Body of pancreas (tissue), 4 donors: ENCODE measurements at regions not wholly inside any gene's neighbourhood (a gene's known extent, or its start where the extent isn't known, plus 50 kb on each side); places are given as distances from the start of the nearest gene placed in this dataset.

Source experiments
- ATAC-seq: fragments of 150-250 bp; one replicate; pipeline ENCODE4 v1.9.1; 2016
- DNase-seq, 4 donors: peaks; one replicate each; pipeline ENCODE4 v3.0.0-alpha.2; 2019
- H3K27ac ChIP-seq, 4 donors: fragments of 200-600 bp; sonication (generic); 1 replicate in 3 of 4; 2 replicates in 1 of 4; pipeline versions ENCODE4 v1.5.1 to v1.6.1; 2016 to 2019; ENCODE audit warnings: mild to moderate bottlenecking in 1 of 4, mixed read lengths in 1 of 4, moderate library complexity in 1 of 4
- H3K27me3 ChIP-seq, 2 donors: fragments of 200-600 bp; sonication (generic); one replicate each; pipeline ENCODE4 v1.6.0; 2016; ENCODE audit warnings: mild to moderate bottlenecking in 1 of 2
- H3K36me3 ChIP-seq, 2 donors: fragments of 200-600 bp; sonication (generic); replicated peaks in 1 of 2; 2 replicates each; pipeline ENCODE4 v1.5.1; 2016; ENCODE audit warnings: low read depth in 2 of 2; ENCODE audit not compliant: insufficient read depth in 1 of 2
- H3K4me1 ChIP-seq: fragments of 200-600 bp; sonication (generic); one replicate; pipeline ENCODE4 v1.6.0; 2016
- H3K4me3 ChIP-seq, 2 donors: fragments of 200-600 bp; sonication (generic); 1 replicate in 1 of 2; 2 replicates in 1 of 2; pipeline ENCODE4 v1.5.1; 2016 to 2019
- H3K9me3 ChIP-seq, 3 donors: fragments of 200-600 bp; sonication (generic); 1 replicate in 2 of 3; 2 replicates in 1 of 3; pipeline ENCODE4 v1.5.1; 2016
- POLR2A ChIP-seq, 3 donors: fragments of 450-650 bp; IDR thresholded peaks; one replicate each; pipeline ENCODE4 v1.6.1; 2016; ENCODE audit warnings: antibody characterized with exemption in 3 of 3, mild to moderate bottlenecking in 2 of 3
- WGBS, 2 donors: methylation state at CpG; one replicate each; pipeline ENCODE4 v1.1.5; 2017; 5-methylcytosine and 5-hydroxymethylcytosine counted together
- intact Hi-C: fragments of 100-400 bp; cut with DNase I; formaldehyde crosslinking; loops from one replicate; pipeline ENCODE4 v1.15.1; 2023
- TF ChIP-seq, protein P1 (sequence below), 7 experiments: fragments of 450-650 bp in 4 of 7; fragments of 200-600 bp in 3 of 7; sonication (generic) in 3 of 7; IDR thresholded peaks; one replicate each; pipeline ENCODE4 v1.5.1; 2016 to 2019; ENCODE audit warnings: antibody characterized with exemption in 7 of 7

DNA sequence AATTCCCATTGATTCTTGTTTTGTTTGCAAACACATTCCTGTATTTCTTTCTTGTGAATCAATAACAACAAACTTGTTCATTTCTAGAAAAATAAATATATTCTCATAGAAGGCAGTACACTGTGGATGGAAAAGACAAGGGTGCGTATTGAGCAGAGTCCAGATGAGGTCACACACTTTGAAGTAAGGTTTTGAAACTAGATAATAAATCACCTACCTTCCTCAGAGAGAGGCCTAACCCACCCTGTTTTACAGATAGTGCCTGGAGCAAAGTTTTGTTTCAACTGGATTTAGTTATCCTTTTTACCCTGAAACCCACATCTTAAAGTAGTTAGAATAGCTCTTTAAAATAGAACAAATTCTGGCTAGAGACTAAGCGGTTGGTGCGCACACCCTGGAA, 137.1 kb upstream of the PIEZO2 start:
- Histone ChIP-seq H3K4me3 (no peak overlapping the region), H3K27ac (no peak overlapping the region), H3K9me3 (no peaks in the 10 kb centered on the region), H3K36me3 (no peaks in the 10 kb centered on the region), H3K4me1 (no peaks in the 10 kb centered on the region), H3K27me3 (no peaks in the 10 kb centered on the region)
- 95% methylated on average over 3 of the region's 3 CpGs for WGBS, 2 donors
- ATAC-seq (no peak), DNase-seq (no peak)
- intact Hi-C loops, result no loop called here
- TF ChIP-seq, protein P1, sequence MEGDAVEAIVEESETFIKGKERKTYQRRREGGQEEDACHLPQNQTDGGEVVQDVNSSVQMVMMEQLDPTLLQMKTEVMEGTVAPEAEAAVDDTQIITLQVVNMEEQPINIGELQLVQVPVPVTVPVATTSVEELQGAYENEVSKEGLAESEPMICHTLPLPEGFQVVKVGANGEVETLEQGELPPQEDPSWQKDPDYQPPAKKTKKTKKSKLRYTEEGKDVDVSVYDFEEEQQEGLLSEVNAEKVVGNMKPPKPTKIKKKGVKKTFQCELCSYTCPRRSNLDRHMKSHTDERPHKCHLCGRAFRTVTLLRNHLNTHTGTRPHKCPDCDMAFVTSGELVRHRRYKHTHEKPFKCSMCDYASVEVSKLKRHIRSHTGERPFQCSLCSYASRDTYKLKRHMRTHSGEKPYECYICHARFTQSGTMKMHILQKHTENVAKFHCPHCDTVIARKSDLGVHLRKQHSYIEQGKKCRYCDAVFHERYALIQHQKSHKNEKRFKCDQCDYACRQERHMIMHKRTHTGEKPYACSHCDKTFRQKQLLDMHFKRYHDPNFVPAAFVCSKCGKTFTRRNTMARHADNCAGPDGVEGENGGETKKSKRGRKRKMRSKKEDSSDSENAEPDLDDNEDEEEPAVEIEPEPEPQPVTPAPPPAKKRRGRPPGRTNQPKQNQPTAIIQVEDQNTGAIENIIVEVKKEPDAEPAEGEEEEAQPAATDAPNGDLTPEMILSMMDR (IDR thresholded peaks at IDR 0.05), result no peak
- no peak for TF ChIP-seq POLR2A (IDR thresholded peaks at IDR 0.05)

DNA sequence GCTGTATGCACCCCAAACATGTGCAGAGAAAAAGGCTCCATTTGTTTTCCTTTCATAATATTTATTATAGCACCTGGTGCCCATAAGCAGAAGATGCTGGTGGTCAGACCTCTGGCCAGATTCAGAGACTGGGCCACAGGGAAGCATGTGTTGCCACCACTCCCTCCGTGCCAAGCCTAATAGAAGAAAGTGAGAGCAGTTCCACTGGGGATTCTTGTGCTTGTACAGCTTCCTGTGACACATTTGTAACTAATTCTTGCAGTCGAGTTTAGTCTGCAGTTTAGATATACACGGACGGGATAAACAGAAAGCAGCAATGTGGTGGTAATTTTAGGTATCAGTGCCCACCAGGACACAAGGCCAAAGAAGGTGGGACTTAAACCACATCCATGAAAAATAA, 135.4 kb upstream of the PIEZO2 start:
- no peak for DNase-seq
- H3K4me1 ChIP-seq, result no peaks in the 10 kb centered on the region
- intact Hi-C loops, result no loop called here

DNA sequence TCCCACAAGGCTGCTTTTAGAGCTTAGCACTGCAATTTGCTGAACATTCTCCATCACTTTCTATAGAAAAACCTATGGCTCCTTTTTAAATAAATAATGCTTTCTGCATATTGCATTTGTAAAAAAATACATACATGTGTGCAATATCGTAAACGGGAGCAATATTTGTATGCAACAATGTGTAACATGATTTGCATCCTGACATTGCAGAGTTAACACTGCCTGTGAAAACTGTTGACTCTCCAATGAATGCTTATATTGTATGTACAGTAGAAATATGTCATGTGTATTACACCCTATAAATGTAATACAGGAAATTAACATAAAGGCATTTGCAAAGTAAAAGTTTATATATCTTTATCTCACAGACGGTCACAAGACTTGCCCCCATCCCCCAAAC, 135.0 kb upstream of the PIEZO2 start:
- TF ChIP-seq POLR2A (IDR thresholded peaks at IDR 0.05), result no peak
- TF ChIP-seq, protein P1 (IDR thresholded peaks at IDR 0.05), result no peak
- DNase-seq, result no peak
- ATAC-seq, result no peak
- H3K9me3 ChIP-seq, result no peaks in the 10 kb centered on the region
- WGBS, 2 donors, result 73 to 79% methylated on average over 3 of the region's 3 CpGs
- no peak overlapping the region for H3K27ac ChIP-seq
- H3K36me3 ChIP-seq, result no peaks in the 10 kb centered on the region
- H3K4me1 ChIP-seq, result no peaks in the 10 kb centered on the region
- H3K4me3 ChIP-seq, result no peak overlapping the region
- H3K27me3 ChIP-seq, result no peaks in the 10 kb centered on the region
- intact Hi-C loops, result no loop called here

More for the DNA sequence above, 135.4 kb upstream of the PIEZO2 start:
- Histone ChIP-seq H3K27me3 (no peaks in the 10 kb centered on the region), H3K36me3 (no peaks in the 10 kb centered on the region), H3K27ac (no peak overlapping the region), H3K4me3 (no peak overlapping the region), H3K9me3 (no peaks in the 10 kb centered on the region)
- TF ChIP-seq, protein P1 (IDR thresholded peaks at IDR 0.05), result no peak
- TF ChIP-seq POLR2A (IDR thresholded peaks at IDR 0.05), result no peak
- no peak for ATAC-seq
- 51 to 62% methylated on average over 4 of the region's 4 CpGs for WGBS, 2 donors

DNA sequence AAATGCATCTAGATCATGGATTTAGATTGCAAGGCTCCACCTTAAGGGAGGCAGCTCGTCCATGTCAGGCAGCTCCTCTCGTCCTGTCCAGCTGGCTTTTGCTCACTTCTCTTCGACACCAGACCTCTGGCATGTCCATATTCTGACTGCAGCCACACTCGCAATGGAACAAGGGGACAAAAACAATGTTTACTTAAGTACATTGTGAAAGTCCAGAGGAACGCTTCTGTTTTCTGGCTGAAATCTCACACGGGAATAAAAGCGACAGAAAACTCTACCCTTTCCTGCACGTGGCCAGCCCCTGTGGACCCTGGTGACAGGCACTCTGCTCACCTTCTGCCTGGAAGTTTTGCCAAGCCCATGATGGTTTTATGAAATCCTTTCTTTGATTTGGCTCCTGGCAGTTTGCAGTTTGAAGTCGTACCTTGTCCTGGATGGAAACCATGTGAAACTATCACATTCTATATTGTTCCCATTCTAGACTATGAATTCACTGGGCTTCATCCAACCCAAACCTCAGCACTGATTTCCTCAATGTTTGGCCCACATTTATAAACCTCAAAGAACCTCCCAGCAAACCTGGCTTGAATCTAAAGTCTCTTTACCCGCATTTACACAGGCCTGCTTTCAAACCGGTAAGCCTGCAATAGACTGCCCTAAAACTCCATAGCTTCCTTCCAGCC, 134.3 kb upstream of the PIEZO2 start:
- Histone ChIP-seq H3K4me1 (no peaks in the 10 kb centered on the region), H3K27me3 (no peaks in the 10 kb centered on the region), H3K9me3 (no peaks in the 10 kb centered on the region), H3K36me3 (no peaks in the 10 kb centered on the region), H3K27ac (no peak overlapping the region), H3K4me3 (no peak overlapping the region)
- ATAC-seq, result no peak
- DNase-seq, result no peak
- WGBS, 2 donors, result 45 to 48% methylated on average over 11 of the region's 11 CpGs
- intact Hi-C loops, result no loop called here
- TF ChIP-seq POLR2A (IDR thresholded peaks at IDR 0.05), result no peak
- TF ChIP-seq, protein P1 (IDR thresholded peaks at IDR 0.05), result no peak

DNA sequence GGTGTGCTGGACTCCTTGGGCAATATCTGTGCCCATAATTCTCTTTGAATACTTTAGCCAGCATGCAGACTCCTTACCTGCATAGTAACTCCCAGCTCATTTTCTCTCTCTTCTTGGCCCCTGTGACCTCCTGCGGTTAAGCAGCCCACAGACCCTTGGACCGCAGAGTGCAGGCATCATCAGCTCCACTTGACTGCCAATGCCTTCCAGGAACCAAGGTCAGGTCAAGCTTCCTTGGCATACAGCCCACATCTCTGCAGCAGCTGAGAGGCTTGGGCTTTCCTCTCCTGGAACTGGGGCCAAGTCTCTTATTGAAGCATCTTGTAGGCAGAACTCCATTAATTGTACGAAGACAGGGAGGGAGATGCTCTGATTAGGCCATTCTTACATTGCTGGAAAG, 130.1 kb upstream of the PIEZO2 start:
- no peak for ATAC-seq
- no peaks in the 10 kb centered on the region for H3K4me1 ChIP-seq
- no peaks in the 10 kb centered on the region for H3K9me3 ChIP-seq
- H3K27ac ChIP-seq, result no peak overlapping the region
- no peaks in the 10 kb centered on the region for H3K36me3 ChIP-seq
- WGBS, 2 donors, result 68 to 79% methylated on average over 3 of the region's 3 CpGs
- intact Hi-C loops, result no loop called here
- no peaks in the 10 kb centered on the region for H3K27me3 ChIP-seq
- no peak overlapping the region for H3K4me3 ChIP-seq
- TF ChIP-seq, protein P1 (IDR thresholded peaks at IDR 0.05), result no peak
- no peak for TF ChIP-seq POLR2A (IDR thresholded peaks at IDR 0.05)
- no peak for DNase-seq
